Chondrocyte (in vitro differentiated cells): ENCODE measurements at regions not wholly inside any gene's neighbourhood (a gene's known extent, or its start where the extent isn't known, plus 50 kb on each side); places are given as distances from the start of the nearest gene placed in this dataset.

Source experiments
- DNase-seq: peaks from one replicate; pipeline ENCODE4 v3.0.0; 2021; ENCODE audit warnings: mixed read lengths, low spot score
- H3K27ac Mint-ChIP-seq: one replicate; pipeline ENCODE4 v1.8.0; 2021; ENCODE audit warnings: mild to moderate bottlenecking, moderate library complexity, mixed read lengths; ENCODE audit not compliant: unreplicated experiment
- H3K27me3 Mint-ChIP-seq: 2 replicates; pipeline ENCODE4 v1.8.0; 2021; ENCODE audit warnings: low read depth, mixed read lengths
- H3K36me3 Mint-ChIP-seq: 2 replicates; pipeline ENCODE4 v1.8.0; 2021; ENCODE audit warnings: low read depth, mixed read lengths
- H3K4me1 Mint-ChIP-seq: 2 replicates; pipeline ENCODE4 v1.8.0; 2021; ENCODE audit warnings: low read depth, mild to moderate bottlenecking, mixed read lengths
- H3K4me3 Mint-ChIP-seq: one replicate; pipeline ENCODE4 v1.8.0; 2021; ENCODE audit warnings: mild to moderate bottlenecking, moderate library complexity, mixed read lengths; ENCODE audit not compliant: unreplicated experiment
- H3K9me3 Mint-ChIP-seq: 2 replicates; pipeline ENCODE4 v1.8.0; 2021; ENCODE audit warnings: low read depth, mixed read lengths
- TF ChIP-seq, protein P1 (sequence below): fragments of 200-600 bp; sonication (generic); IDR thresholded peaks from 2 replicates; pipeline ENCODE4 v1.5.0; 2021; ENCODE audit warnings: antibody characterized with exemption, mild to moderate bottlenecking, moderate library complexity

DNA sequence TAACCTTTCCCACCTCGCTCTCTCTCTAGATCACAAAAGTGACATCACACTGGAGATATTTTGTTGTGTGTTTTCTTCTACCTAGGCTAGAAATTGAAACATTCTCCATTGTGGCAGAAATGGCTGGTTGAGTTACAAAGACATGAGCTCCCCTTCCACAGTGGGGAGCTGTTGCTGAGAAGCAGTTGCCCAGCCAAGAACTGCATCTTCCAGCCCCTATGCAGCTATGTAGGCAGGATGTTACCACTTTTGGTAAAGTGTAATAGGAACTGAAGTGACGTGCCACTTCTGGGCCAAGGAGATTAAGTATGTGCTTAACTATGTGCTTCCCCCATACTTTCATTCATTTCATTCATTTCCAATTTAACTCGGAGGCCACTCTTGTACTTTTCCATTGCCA, 138.7 kb upstream of the E2F7 start:
- H3K4me3 Mint-ChIP-seq: no peak overlapping the region
- peaks cover 6% of the 10 kb centered on the region for H3K27me3 Mint-ChIP-seq
- H3K4me1 Mint-ChIP-seq: no peaks in the 10 kb centered on the region
- no peak for DNase-seq
- H3K9me3 Mint-ChIP-seq: no peaks in the 10 kb centered on the region
- no peaks in the 10 kb centered on the region for H3K36me3 Mint-ChIP-seq
- H3K27ac Mint-ChIP-seq: no peak overlapping the region
- TF ChIP-seq, protein P1, sequence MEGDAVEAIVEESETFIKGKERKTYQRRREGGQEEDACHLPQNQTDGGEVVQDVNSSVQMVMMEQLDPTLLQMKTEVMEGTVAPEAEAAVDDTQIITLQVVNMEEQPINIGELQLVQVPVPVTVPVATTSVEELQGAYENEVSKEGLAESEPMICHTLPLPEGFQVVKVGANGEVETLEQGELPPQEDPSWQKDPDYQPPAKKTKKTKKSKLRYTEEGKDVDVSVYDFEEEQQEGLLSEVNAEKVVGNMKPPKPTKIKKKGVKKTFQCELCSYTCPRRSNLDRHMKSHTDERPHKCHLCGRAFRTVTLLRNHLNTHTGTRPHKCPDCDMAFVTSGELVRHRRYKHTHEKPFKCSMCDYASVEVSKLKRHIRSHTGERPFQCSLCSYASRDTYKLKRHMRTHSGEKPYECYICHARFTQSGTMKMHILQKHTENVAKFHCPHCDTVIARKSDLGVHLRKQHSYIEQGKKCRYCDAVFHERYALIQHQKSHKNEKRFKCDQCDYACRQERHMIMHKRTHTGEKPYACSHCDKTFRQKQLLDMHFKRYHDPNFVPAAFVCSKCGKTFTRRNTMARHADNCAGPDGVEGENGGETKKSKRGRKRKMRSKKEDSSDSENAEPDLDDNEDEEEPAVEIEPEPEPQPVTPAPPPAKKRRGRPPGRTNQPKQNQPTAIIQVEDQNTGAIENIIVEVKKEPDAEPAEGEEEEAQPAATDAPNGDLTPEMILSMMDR: no peak

DNA sequence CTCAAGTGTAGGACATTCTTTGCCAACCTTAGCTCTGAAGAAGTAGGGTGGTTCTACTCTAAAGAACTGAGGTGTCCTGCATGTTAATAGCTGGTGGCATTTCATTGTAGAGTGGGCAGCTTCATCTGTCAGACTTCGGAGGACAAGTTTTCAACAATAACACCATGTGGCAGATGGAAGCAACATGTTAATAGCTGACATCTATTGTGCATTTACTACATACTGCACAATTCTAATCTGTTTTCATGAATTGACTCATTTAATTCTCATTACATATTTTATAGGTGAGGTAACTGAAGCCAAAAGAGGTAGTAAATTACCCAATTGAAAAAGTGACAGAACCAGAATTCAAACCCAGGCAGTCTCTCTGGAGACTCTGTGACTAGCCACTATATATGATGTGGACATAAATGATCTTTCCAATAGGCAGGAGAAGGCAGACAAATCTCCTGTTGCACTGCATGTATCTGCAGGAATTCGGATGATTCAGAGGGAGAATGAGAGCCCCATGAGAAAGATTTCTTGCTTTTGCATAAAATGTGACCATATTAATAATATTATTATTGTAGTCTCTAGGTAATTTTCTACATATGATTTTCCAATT, 137.2 kb upstream of the E2F7 start:
- no peak for DNase-seq
- Mint-ChIP-seq H3K4me1 (no peaks in the 10 kb centered on the region), H3K4me3 (no peak overlapping the region), H3K27me3 (peaks cover 2% of the 10 kb centered on the region), H3K27ac (no peak overlapping the region), H3K36me3 (no peaks in the 10 kb centered on the region), H3K9me3 (peaks cover 5% of the 10 kb centered on the region)
- TF ChIP-seq, protein P1: no peak

DNA sequence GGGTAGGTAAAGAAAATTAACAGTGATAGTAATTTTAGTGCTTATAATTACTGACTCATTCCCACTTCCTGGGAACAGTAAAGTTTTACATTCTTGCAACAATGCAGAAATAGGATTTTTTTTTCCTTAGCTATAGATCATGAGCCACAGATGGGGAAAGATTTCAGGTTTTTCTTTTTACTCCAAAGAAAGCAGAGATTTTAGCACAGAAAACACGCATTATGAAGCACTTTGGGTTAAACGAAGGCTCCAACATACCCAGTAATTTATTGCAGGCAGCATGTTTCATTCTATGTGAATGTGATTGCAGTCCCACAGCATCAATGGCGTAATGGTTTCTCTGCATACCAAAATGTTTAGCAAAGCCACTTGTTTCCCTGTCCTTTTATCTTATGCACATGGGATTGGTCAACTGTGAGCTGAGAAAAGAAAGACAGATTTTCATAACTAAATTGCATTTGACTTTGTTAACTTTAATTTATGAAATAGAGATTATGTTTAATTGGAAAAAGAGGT, 124.6 kb upstream of the E2F7 start:
- no peaks in the 10 kb centered on the region for H3K36me3 Mint-ChIP-seq
- H3K27ac Mint-ChIP-seq: no peak overlapping the region
- H3K4me3 Mint-ChIP-seq: no peak overlapping the region
- H3K9me3 Mint-ChIP-seq: no peaks in the 10 kb centered on the region
- peaks cover 16% of the 10 kb centered on the region for H3K27me3 Mint-ChIP-seq
- TF ChIP-seq, protein P1: no peak
- DNase-seq: no peak
- no peaks in the 10 kb centered on the region for H3K4me1 Mint-ChIP-seq

DNA sequence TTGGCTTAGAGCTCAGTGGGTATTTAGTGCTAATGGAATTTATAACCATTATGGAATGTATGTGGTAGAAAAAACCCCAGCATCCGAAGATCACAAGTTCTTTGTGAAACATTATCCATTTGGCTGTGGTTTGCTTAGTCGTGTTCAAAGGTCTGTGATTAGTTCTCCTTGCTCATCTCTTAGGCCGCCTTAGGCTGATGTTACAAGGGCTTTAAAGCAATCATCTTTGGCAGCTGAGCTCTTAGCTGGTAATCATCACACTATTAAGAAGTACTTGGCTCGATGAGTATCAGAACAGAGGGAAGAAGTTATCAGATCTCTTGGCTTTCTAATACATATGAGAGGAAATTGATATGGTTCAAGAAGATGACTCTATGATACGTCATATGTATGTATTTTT, 124.1 kb upstream of the E2F7 start:
- DNase-seq: no peak
- H3K4me1 Mint-ChIP-seq: no peaks in the 10 kb centered on the region
- H3K4me3 Mint-ChIP-seq: no peak overlapping the region
- no peak overlapping the region for H3K27ac Mint-ChIP-seq
- TF ChIP-seq, protein P1: no peak
- peaks cover 16% of the 10 kb centered on the region for H3K27me3 Mint-ChIP-seq
- no peaks in the 10 kb centered on the region for H3K36me3 Mint-ChIP-seq
- no peaks in the 10 kb centered on the region for H3K9me3 Mint-ChIP-seq

DNA sequence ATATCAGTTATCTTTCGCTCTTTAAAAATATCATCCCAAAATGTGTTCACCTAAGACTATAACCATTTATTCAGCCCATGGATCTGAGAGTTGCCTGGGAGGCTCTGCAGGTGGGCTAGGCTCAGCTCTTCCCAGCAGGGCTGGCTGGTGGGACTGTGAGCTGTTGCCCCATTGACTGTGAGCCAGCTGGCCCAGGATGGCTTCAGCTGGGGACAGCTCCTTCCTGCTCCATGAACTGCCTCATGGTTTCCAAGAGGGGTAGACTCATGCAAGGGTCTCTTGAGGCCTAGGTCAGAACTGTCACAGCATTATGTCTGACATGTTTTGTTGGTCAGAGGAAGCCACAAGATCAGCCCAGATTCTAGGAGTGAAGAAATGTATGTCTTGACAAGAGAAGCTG, 114.1 kb upstream of the E2F7 start:
- H3K36me3 Mint-ChIP-seq: no peaks in the 10 kb centered on the region
- no peak overlapping the region for H3K4me3 Mint-ChIP-seq
- peaks cover 3% of the 10 kb centered on the region for H3K9me3 Mint-ChIP-seq
- H3K4me1 Mint-ChIP-seq: no peaks in the 10 kb centered on the region
- DNase-seq: no peak
- H3K27ac Mint-ChIP-seq: no peak overlapping the region
- TF ChIP-seq, protein P1: no peak
- peaks cover 3% of the 10 kb centered on the region for H3K27me3 Mint-ChIP-seq
